Tibial nerve (tissue), 4 donors: ENCODE measurements at regions not wholly inside any gene's neighbourhood (a gene's known extent, or its start where the extent isn't known, plus 50 kb on each side); places are given as distances from the start of the nearest gene placed in this dataset.

Source experiments
- EP300 ChIP-seq, 2 donors: sonication (generic); formaldehyde crosslinking; IDR thresholded peaks; one replicate each; pipeline ENCODE4 v1.6.1; 2017; ENCODE audit warnings: antibody characterized with exemption in 2 of 2, mild to moderate bottlenecking in 1 of 2
- TF ChIP-seq, protein P1 (sequence below), 5 experiments: fragments of 200-600 bp in 3 of 5; fragments of 450-650 bp in 2 of 5; sonication (generic) in 3 of 5; IDR thresholded peaks; one replicate each; pipeline ENCODE4 v1.5.1; 2016 to 2019; ENCODE audit warnings: antibody characterized with exemption in 5 of 5, mild to moderate bottlenecking in 3 of 5, moderate library complexity in 2 of 5

DNA sequence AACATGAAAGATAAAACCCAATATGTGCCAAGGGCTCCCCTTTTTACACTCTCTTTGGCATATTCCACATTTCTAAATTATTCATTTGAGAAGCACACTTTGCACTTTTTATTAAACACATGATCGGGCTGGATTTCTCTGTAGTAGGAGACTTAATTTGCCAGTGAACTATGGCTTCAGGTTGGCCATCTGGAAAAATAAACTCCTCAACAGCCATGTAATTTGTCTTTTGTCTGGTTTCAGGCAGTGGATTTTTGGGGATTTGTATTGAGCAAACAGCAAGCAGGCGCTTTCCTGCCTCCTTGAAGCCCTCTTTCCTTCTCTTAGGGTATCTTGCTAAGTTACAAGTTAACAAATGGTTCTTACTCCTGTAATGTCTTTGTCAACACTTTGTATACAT is 73.0 kb upstream of the DMRTA1 start:
- TF ChIP-seq EP300 (IDR thresholded peaks at IDR 0.05) = no peak
- TF ChIP-seq, protein P1, sequence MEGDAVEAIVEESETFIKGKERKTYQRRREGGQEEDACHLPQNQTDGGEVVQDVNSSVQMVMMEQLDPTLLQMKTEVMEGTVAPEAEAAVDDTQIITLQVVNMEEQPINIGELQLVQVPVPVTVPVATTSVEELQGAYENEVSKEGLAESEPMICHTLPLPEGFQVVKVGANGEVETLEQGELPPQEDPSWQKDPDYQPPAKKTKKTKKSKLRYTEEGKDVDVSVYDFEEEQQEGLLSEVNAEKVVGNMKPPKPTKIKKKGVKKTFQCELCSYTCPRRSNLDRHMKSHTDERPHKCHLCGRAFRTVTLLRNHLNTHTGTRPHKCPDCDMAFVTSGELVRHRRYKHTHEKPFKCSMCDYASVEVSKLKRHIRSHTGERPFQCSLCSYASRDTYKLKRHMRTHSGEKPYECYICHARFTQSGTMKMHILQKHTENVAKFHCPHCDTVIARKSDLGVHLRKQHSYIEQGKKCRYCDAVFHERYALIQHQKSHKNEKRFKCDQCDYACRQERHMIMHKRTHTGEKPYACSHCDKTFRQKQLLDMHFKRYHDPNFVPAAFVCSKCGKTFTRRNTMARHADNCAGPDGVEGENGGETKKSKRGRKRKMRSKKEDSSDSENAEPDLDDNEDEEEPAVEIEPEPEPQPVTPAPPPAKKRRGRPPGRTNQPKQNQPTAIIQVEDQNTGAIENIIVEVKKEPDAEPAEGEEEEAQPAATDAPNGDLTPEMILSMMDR (IDR thresholded peaks at IDR 0.05) = no peak
